HT1080 (cell line): ENCODE measurements at regions not wholly inside any gene's neighbourhood (a gene's known extent, or its start where the extent isn't known, plus 50 kb on each side); places are given as distances from the start of the nearest gene placed in this dataset.
A peak's percentile ranks its signal among the peaks of the same experiment; 100 is the strongest.
"Not testable (repeated sequence)": the region's sequence is repeated elsewhere in the genome, so short reads cannot be mapped to it uniquely, and the experiment has no call there.

Source experiments
- DNase-seq: peaks from one replicate; pipeline ENCODE4 v3.0.0-alpha.2; 2015; ENCODE audit warnings: low read depth

GRCh38 chr6:119966484-119966883 lies 616.9 kb upstream of the MAN1A1 start:
- DNase-seq = no peak

GRCh38 chr6:119965900-119966299 lies 616.3 kb upstream of the MAN1A1 start:
- DNase-seq = no peak

GRCh38 chr6:119965008-119965407 lies 615.4 kb upstream of the MAN1A1 start:
- DNase-seq = no peak

- DNase-seq = no peak
Observed at GRCh38 chr6:119962505-119962904, 612.9 kb upstream of the MAN1A1 start.

GRCh38 chr6:119961450-119961849 lies 611.9 kb upstream of the MAN1A1 start:
- no peak for DNase-seq

- no peak for DNase-seq
Observed at GRCh38 chr6:119960456-119960855, 610.9 kb upstream of the MAN1A1 start.

GRCh38 chr6:119960036-119960435 lies 610.5 kb upstream of the MAN1A1 start:
- DNase-seq = no peak

GRCh38 chr6:119957195-119957594 lies 607.6 kb upstream of the MAN1A1 start:
- DNase-seq = no peak

GRCh38 chr6:119952696-119953095 lies 603.1 kb upstream of the MAN1A1 start:
- DNase-seq = no peak

- no peak for DNase-seq
Observed at GRCh38 chr6:119950681-119951080, 601.1 kb upstream of the MAN1A1 start.

- DNase-seq = no peak
Observed at GRCh38 chr6:119942078-119942752, 592.7 kb upstream of the MAN1A1 start.

- no peak for DNase-seq
Observed at GRCh38 chr6:119938752-119939151, 589.2 kb upstream of the MAN1A1 start.

GRCh38 chr6:119934816-119935215 lies 585.3 kb upstream of the MAN1A1 start:
- no peak for DNase-seq

GRCh38 chr6:119929121-119929520 lies 579.6 kb upstream of the MAN1A1 start:
- DNase-seq = peak; percentile 59

- not testable (repeated sequence) for DNase-seq
Observed at GRCh38 chr6:119924888-119925287, 575.3 kb upstream of the MAN1A1 start.

GRCh38 chr6:119922814-119923213 lies 573.3 kb upstream of the MAN1A1 start:
- DNase-seq = no peak

- DNase-seq = no peak
Observed at GRCh38 chr6:119921491-119922010, 572.0 kb upstream of the MAN1A1 start.

- no peak for DNase-seq
Observed at GRCh38 chr6:119917186-119917585, 567.6 kb upstream of the MAN1A1 start.

- no peak for DNase-seq
Observed at GRCh38 chr6:119915971-119916370, 566.4 kb upstream of the MAN1A1 start.

GRCh38 chr6:119908157-119908556 lies 558.6 kb upstream of the MAN1A1 start:
- no peak for DNase-seq

- no peak for DNase-seq
Observed at GRCh38 chr6:119902681-119903080, 553.1 kb upstream of the MAN1A1 start.

- no peak for DNase-seq
Observed at GRCh38 chr6:119896806-119897205, 547.2 kb upstream of the MAN1A1 start.

- no peak for DNase-seq
Observed at GRCh38 chr6:119895626-119896025, 546.1 kb upstream of the MAN1A1 start.

GRCh38 chr6:119894811-119895210 lies 545.2 kb upstream of the MAN1A1 start:
- DNase-seq = no peak
